ENCODE measurements at regions not wholly inside any gene's neighbourhood (a gene's known extent, or its start where the extent isn't known, plus 50 kb on each side); places are given as distances from the start of the nearest gene placed in this dataset.
A peak's percentile ranks its signal among the peaks of the same experiment; 100 is the strongest.
"Not testable (repeated sequence)": the region's sequence is repeated elsewhere in the genome, so short reads cannot be mapped to it uniquely, and the experiment has no call there.

- no peak for DNase-seq (ENCODE audit: low spot score)
Observed at GRCh38 chr10:36448760-36449691, 676.4 kb upstream of the ANKRD30A start.

DNA sequence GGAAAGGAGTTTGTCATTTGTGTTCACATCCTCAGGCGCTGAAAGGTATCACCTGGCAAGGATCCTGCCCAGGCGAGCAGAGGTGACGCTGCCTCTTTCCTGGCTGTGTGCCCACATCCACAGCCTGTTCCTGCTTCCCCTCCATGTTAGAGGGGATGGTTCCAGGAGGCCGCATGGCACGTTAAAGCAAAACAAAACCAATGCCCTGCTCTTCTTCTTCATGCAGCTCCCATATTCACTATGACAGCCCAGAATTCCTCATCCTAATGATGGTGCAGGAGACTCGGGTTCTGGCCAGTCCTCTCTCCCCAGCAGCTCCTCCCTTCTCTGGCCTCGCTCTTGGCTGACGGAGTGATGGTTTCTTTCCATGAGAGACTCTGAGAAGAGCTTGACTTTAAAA is 678.5 kb upstream of the ANKRD30A start:
- DNase-seq (ENCODE audit: low spot score), result no peak

GRCh38 chr10:36443233-36443632 is 682.2 kb upstream of the ANKRD30A start:
- DNase-seq (ENCODE audit: low spot score), result peak; percentile 46

GRCh38 chr10:36441557-36441956 is 683.8 kb upstream of the ANKRD30A start:
- DNase-seq (ENCODE audit: low spot score), result peak; percentile 27

DNA sequence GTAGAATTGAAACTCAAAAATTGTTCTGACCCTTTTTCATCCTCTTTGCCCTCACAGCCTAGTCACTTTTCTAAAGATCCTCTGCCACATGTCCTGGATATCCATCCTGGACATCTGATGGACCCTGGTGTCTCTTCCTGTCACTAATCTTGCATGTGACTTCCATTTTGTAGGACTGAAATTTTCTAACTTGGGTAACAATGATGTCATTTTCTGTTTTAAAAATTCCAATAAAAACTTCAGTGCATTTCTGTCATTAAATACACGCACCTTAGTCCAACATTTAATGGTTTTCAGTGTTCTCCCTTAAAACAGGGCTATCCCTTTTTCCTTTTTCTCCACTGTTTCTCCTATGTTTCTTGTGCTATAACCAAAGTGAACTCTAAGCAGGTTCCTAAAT is 684.9 kb upstream of the ANKRD30A start:
- no peak for DNase-seq (ENCODE audit: low spot score)

DNA sequence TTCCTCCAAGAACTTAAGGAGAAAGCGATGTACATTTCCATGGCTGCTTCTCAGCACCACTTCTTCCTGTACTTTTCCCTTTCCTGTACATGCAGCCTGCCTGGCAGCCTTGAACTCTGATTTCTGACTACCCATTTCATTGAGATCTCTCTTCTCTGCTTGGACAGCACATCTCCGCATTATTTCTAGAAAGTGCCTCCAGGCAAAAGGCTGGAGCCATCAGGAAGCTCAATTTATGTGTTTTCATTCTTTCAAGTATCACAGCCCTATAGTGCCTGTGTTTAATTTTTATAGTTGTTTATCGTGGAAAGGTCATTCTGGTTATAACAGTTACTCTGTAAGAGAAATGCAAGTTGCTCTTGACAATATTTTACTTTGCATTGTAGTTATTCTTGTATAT is 688.0 kb upstream of the ANKRD30A start:
- no peak for DNase-seq (ENCODE audit: low spot score)

- no peak for DNase-seq (ENCODE audit: low spot score)
Observed at GRCh38 chr10:36428507-36428906, 696.9 kb upstream of the ANKRD30A start.

DNA sequence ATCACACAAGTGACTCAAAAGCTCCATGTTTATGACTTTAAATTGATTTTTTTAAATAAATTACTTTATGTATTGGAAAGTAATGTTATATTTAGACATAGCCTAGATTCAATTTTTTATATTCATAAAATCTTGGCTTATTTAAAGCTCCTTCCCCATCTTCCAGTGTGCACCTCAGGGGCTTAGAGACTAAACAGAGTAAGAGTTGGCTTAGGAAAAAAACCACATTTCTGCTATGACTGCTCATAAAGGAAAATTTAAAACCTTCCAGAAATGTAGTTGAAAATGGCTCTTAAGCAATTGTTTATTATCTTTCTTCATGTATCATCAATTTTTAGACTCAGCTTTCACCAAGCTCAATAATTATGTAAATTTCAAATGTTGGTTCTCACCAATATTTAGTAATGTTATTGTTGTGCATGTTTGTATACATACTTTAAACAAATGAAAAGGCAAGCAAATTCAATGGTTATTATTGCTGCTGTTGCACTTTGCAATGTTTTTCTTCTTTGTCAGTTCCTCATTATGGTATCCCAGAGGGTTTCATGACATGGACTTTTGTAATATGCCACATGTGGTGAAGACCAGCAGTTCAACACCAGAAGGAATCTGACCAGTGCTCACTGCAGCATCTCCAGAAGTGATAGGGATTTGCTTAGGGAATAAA is 700.1 kb upstream of the ANKRD30A start:
- no peak for DNase-seq (ENCODE audit: low spot score)

GRCh38 chr10:36424502-36424901 is 700.9 kb upstream of the ANKRD30A start:
- DNase-seq (ENCODE audit: low spot score), result no peak

- no peak for DNase-seq (ENCODE audit: low spot score)
Observed at GRCh38 chr10:36423821-36424248, 701.6 kb upstream of the ANKRD30A start.

- DNase-seq (ENCODE audit: low spot score), result no peak
Observed at GRCh38 chr10:36421992-36422391, 703.4 kb upstream of the ANKRD30A start.

DNA sequence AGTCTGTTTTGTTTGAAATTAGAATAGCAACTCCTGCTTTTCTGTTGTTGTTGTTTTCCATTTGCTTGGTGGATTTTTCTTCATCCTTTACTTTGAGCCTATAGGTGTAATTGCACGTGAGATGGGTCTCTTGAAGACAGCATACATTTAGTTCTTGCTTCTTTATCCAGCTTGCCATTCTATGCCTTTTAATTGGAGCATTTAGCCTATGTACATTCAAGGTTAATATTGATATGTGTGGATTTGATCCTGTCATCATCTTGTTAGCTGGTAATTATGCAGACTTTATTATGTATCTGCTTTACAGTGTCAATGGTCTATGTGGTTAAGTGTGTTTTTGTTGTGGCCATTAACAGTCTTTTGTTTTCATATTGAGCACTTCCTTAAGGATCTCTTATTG is 708.9 kb upstream of the ANKRD30A start:
- no peak for DNase-seq (ENCODE audit: low spot score)

GRCh38 chr10:36412942-36413341 is 712.5 kb upstream of the ANKRD30A start:
- DNase-seq (ENCODE audit: low spot score), result no peak

DNA sequence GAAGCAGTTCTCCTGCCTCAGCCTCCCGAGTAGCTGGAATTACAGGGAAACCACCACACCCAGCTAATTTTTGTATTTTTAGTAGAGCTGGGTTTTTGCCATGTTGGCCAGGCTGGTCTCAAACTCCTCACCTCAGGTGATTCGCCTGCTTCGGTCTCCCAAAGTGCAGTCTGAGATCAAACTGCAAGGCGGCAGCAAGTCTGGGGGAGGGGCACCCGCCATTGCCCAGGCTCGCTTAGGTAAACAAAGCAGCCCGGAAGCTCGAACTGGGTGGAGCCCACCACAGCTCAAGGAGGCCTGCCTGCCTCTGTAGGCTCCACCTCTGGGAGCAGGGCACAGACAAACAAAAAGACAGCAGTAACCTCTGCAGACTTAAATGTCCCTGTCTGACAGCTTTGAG is 725.2 kb upstream of the ANKRD30A start:
- not testable (repeated sequence) for DNase-seq (ENCODE audit: low spot score)

DNA sequence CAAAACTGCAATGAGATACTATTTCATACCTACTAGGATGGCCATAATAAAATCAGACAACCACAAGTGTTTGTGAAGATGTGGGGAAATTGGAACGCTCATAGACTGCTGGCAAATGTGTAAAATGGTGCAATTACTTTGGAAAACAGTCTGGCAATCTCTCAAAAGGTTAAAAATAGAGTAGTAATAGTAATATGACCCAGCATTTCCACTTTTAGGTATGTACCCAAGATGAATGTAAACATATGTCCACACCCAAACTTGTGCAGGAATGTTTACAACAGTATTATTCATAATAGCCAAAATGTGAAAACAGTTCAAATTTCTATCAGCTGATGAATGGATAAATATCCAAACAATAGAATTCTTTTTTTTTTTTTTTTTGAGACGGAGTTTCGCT is 731.6 kb upstream of the ANKRD30A start:
- DNase-seq (ENCODE audit: low spot score), result no peak

- no peak for DNase-seq (ENCODE audit: low spot score)
Observed at GRCh38 chr10:36391405-36391804, 734.0 kb upstream of the ANKRD30A start.

GRCh38 chr10:36390221-36390620 is 735.2 kb upstream of the ANKRD30A start:
- DNase-seq (ENCODE audit: low spot score), result no peak

- DNase-seq (ENCODE audit: low spot score), result no peak
Observed at GRCh38 chr10:36388166-36388565, 737.2 kb upstream of the ANKRD30A start.

GRCh38 chr10:36385693-36386092 is 739.7 kb upstream of the ANKRD30A start:
- DNase-seq (ENCODE audit: low spot score), result no peak

- DNase-seq (ENCODE audit: low spot score), result no peak
Observed at GRCh38 chr10:36383349-36383748, 741.3 kb upstream of the FZD8 start.

DNA sequence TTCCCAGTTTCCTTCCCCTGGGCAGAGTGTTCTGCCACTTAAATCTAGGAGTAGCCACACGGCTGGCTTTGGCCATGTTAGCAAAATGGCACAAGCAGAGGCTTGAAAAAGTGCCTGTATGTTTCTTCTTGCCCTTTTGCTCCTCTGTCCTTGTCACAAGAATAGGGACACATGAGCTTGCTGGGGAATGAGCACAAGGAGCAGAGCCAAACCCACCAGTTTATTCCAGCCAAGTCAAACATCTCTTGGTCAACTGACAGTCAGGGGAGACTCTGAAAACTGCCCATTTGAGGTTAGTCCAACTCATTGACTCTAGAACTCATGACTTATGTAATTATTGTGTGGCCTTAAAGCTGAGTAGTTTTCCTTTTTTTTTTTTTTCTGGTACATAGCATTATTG is 739.7 kb upstream of the FZD8 start:
- no peak for DNase-seq (ENCODE audit: low spot score)

- no peak for DNase-seq (ENCODE audit: low spot score)
Observed at GRCh38 chr10:36380538-36380937, 738.4 kb upstream of the FZD8 start.

- DNase-seq (ENCODE audit: low spot score), result no peak
Observed at GRCh38 chr10:36375107-36375506, 733.0 kb upstream of the FZD8 start.
